T47D (cell line): ENCODE measurements at regions not wholly inside any gene's neighbourhood (a gene's known extent, or its start where the extent isn't known, plus 50 kb on each side); places are given as distances from the start of the nearest gene placed in this dataset.

Experiments used
- DNase-seq, 2 experiments: peaks; one replicate each; pipeline versions ENCODE4 v3.0.0 to v3.0.0-alpha.2; 2011 to 2012; ENCODE audit warnings: low read depth in 1 of 2, low spot score in 1 of 2
- JUND ChIP-seq: IDR thresholded peaks from 2 replicates; pipeline ENCODE4 v1.6.1; 2012; ENCODE audit warnings: low read depth
- in situ Hi-C: cut with HindIII; loops from 2 replicates; pipeline ENCODE4 v1.10.0; 2016; ENCODE audit warnings: low sequenced_read_pairs, low pct_unique_long_range_greater_than_20kb

GRCh38 chr9:109948453-109948852 lies 168.5 kb downstream of the PALM2AKAP2 start:
- DNase-seq = no peak
- in situ Hi-C loops = no loop called here

GRCh38 chr9:109950710-109951443 lies 170.9 kb downstream of the PALM2AKAP2 start:
- no peak for TF ChIP-seq JUND

More at GRCh38 chr9:109948453-109948852, 168.5 kb downstream of the PALM2AKAP2 start:
- no peak for TF ChIP-seq JUND

GRCh38 chr9:109953300-109953699 lies 173.3 kb downstream of the PALM2AKAP2 start:
- TF ChIP-seq JUND = no peak
- in situ Hi-C loops = no loop called here
- no peak for DNase-seq

More at GRCh38 chr9:109950710-109951443, 170.9 kb downstream of the PALM2AKAP2 start:
- in situ Hi-C loops = no loop called here
- no peak for DNase-seq

- TF ChIP-seq JUND = no peak
- in situ Hi-C loops = no loop called here
- DNase-seq = no peak
Measured at GRCh38 chr9:109953813-109954497, 174.0 kb downstream of the PALM2AKAP2 start.

GRCh38 chr9:109956717-109957440 lies 176.9 kb downstream of the PALM2AKAP2 start:
- in situ Hi-C loops = no loop called here
- TF ChIP-seq JUND = no peak
- no peak for DNase-seq

- DNase-seq = no peak
- no peak for TF ChIP-seq JUND
- in situ Hi-C loops = no loop called here
Measured at GRCh38 chr9:109959679-109960078, 179.7 kb downstream of the PALM2AKAP2 start.

- in situ Hi-C loops = no loop called here
Measured at GRCh38 chr9:109961626-109962025, 181.6 kb downstream of the PALM2AKAP2 start.

GRCh38 chr9:109962215-109962614 lies 182.2 kb downstream of the PALM2AKAP2 start:
- TF ChIP-seq JUND = no peak
- in situ Hi-C loops = no loop called here
- DNase-seq = no peak

More at GRCh38 chr9:109961626-109962025, 181.6 kb downstream of the PALM2AKAP2 start:
- TF ChIP-seq JUND = no peak
- no peak for DNase-seq

GRCh38 chr9:109963079-109963478 lies 183.1 kb downstream of the PALM2AKAP2 start:
- in situ Hi-C loops = no loop called here
- peak in 1 of 2 experiments; percentile 68 for DNase-seq
- no peak for TF ChIP-seq JUND

GRCh38 chr9:109966643-109967368 lies 186.8 kb downstream of the PALM2AKAP2 start:
- in situ Hi-C loops = no loop called here
- no peak for TF ChIP-seq JUND
- DNase-seq = no peak

- DNase-seq = no peak
- in situ Hi-C loops = no loop called here
- TF ChIP-seq JUND = no peak
Measured at GRCh38 chr9:109967651-109968642, 187.9 kb downstream of the PALM2AKAP2 start.
